Adrenal gland (tissue), 9 donors: ENCODE measurements at regions not wholly inside any gene's neighbourhood (a gene's known extent, or its start where the extent isn't known, plus 50 kb on each side); places are given as distances from the start of the nearest gene placed in this dataset.

Experiments used
- DNase-seq, 7 donors: peaks; one replicate each; pipeline ENCODE4 v3.0.0-alpha.2; 2019 to 2020
- H3K27ac ChIP-seq, 5 donors: fragments of 200-600 bp; sonication (generic) in 4 of 5; 1 replicate in 3 of 5; 2 replicates in 2 of 5; pipeline versions ENCODE4 v1.5.1 to v1.8.0; 2016 to 2020; ENCODE audit warnings: mild to moderate bottlenecking in 1 of 5
- H3K27me3 ChIP-seq: fragments of 200-600 bp; 2 replicates; pipeline ENCODE4 v1.8.0; 2021
- H3K36me3 ChIP-seq, 2 donors: fragments of 200-600 bp; replicated peaks in 1 of 2; 1 replicate in 1 of 2; 2 replicates in 1 of 2; pipeline versions ENCODE4 v1.5.1 to v1.8.0; 2018 to 2022
- H3K4me1 ChIP-seq, 2 donors: fragments of 200-600 bp; replicated peaks in 1 of 2; 1 replicate in 1 of 2; 2 replicates in 1 of 2; pipeline versions ENCODE4 v1.5.1 to v1.8.0; 2018 to 2021
- H3K4me3 ChIP-seq, 4 donors: fragments of 200-600 bp; sonication (generic) in 3 of 4; one replicate each; pipeline ENCODE4 v1.5.1; 2016 to 2018
- H3K9me3 ChIP-seq, 3 donors: fragments of 200-600 bp; sonication (generic) in 1 of 3; replicated peaks in 1 of 3; 1 replicate in 2 of 3; 2 replicates in 1 of 3; pipeline versions ENCODE4 v1.5.1 to v1.8.0; 2016 to 2021
- POLR2A ChIP-seq, 2 donors: fragments of 450-650 bp; IDR thresholded peaks; one replicate each; pipeline ENCODE4 v1.6.1; 2017; ENCODE audit warnings: antibody characterized with exemption in 2 of 2, mild to moderate bottlenecking in 2 of 2, moderate library complexity in 1 of 2
- WGBS, 4 donors: extraction: QIAGEN DNeasy Blood & Tissue Kit in 2 of 4; methylation state at CpG; one replicate each; pipeline versions ENCODE4 v1.1.5 to v1.1.7; 2013 to 2017; 5-methylcytosine and 5-hydroxymethylcytosine counted together
- intact Hi-C, 2 donors: fragments of 100-400 bp; cut with DNase I; formaldehyde crosslinking; loops; one replicate each; pipeline versions ENCODE4 v1.14.1 to v1.15.0; 2022 to 2023
- TF ChIP-seq, protein P1 (sequence below), 6 experiments: fragments of 450-650 bp in 4 of 6; fragments of 200-600 bp in 2 of 6; sonication (generic) in 1 of 6; IDR thresholded peaks; 1 replicate in 5 of 6; 2 replicates in 1 of 6; pipeline versions ENCODE4 v1.5.1 to v1.8.0; 2016 to 2021; ENCODE audit warnings: antibody characterized with exemption in 6 of 6, mild to moderate bottlenecking in 2 of 6, moderate library complexity in 1 of 6
- donor health status: healthy with polysubstance abuse.
- donor health status: Bipolar disorder and iron deficiency.
- donor health status: DM: yes; HTN: yes; CAD: no.
- donor health status: DM: no; HTN: no; CAD: no.
- donor health status: DM: no; HTN: no; CAD: no.

DNA sequence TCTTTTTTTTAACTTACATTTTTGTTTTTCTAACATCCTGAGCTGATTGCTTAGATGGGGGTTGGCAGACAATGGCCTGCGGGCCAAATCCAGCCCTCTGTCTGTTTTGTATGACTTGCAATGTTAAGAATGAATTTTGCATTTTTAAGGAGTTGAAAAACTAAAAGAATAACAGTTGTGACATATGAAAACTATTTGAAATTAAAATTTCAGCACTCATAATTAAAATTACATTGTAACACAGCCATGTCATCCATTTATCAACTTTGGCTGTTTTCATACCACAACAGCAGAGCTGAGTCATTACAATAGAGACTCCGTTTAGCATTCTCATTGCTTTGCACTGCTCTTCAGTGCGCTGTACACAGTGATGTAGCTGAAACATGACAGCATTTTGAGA, 94.1 kb upstream of the MC4R start:
- Histone ChIP-seq H3K36me3 (no peaks in the 10 kb centered on the region), H3K27me3 (no peaks in the 10 kb centered on the region), H3K4me3 (no peak overlapping the region), H3K27ac (no peak overlapping the region), H3K4me1 (no peaks in the 10 kb centered on the region), H3K9me3 (no peaks in the 10 kb centered on the region)
- DNase-seq, result no peak
- WGBS, 4 donors, result 73 to 83% (median 82%) methylated on average over 3 of the region's 3 CpGs
- TF ChIP-seq, protein P1, sequence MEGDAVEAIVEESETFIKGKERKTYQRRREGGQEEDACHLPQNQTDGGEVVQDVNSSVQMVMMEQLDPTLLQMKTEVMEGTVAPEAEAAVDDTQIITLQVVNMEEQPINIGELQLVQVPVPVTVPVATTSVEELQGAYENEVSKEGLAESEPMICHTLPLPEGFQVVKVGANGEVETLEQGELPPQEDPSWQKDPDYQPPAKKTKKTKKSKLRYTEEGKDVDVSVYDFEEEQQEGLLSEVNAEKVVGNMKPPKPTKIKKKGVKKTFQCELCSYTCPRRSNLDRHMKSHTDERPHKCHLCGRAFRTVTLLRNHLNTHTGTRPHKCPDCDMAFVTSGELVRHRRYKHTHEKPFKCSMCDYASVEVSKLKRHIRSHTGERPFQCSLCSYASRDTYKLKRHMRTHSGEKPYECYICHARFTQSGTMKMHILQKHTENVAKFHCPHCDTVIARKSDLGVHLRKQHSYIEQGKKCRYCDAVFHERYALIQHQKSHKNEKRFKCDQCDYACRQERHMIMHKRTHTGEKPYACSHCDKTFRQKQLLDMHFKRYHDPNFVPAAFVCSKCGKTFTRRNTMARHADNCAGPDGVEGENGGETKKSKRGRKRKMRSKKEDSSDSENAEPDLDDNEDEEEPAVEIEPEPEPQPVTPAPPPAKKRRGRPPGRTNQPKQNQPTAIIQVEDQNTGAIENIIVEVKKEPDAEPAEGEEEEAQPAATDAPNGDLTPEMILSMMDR (IDR thresholded peaks at IDR 0.05), result no peak
- TF ChIP-seq POLR2A (IDR thresholded peaks at IDR 0.05), result no peak
- intact Hi-C loops, result no loop called here

DNA sequence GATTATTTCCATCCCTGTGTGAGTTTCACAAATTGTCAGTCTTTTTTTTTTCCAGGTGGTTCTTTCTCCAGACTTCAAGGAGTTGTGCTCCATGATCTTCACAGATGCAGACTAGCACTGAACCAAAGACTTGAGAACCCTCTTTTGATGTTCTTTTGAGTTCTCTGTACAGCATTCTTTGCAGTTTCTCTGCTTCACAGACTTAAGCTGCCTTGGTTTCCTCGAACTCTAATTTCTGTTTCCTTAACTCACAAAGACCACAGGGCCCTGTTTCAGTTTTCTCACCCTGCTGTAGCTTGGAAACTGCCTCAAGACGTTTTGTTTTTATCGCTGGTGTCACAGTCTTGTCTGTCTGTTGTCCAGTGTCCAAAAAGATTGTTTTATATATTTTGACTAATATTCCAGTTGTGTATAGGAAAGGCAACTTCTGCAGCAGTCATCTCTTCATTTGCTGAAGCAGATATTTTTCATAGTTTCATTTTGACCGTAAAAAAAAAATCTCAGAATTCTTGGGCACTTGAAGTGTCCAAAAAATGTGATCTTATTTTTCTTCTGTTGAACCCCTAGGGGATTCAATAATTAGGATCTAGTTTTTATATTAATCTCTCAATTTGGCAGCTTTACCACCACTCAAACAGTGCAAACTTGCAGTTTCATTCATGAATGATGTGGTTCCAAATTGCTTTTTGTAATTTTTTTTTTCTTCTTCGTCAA, 97.0 kb upstream of the MC4R start:
- Histone ChIP-seq H3K27ac (no peak overlapping the region), H3K36me3 (no peaks in the 10 kb centered on the region), H3K4me1 (no peaks in the 10 kb centered on the region), H3K4me3 (no peak overlapping the region), H3K27me3 (no peaks in the 10 kb centered on the region), H3K9me3 (no peaks in the 10 kb centered on the region)
- intact Hi-C loops, result no loop called here
- DNase-seq, result no peak
- TF ChIP-seq, protein P1 (IDR thresholded peaks at IDR 0.05), result no peak
- TF ChIP-seq POLR2A (IDR thresholded peaks at IDR 0.05), result no peak
- 38 to 48% (median 45%) methylated on average over 5 of the region's 5 CpGs for WGBS, 4 donors

DNA sequence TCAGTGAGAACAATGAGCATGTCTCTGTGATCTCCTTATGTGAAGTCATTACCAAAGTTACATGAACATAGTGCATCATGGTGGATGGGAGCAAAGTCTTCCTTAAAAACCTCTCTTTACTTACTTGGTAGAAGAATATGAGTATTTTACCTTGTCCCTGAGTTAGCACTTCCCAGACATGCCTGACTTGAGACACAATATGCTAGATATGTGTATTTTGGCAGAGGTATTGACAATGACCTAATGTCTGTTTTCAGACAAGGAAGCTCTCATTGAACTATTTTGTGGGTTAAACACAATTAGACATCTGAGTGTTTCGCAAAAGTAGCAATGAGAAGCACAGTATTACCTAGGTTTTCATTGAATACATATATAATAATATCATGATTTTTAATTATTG, 99.1 kb upstream of the MC4R start:
- no peak for DNase-seq
- H3K36me3 ChIP-seq, result no peaks in the 10 kb centered on the region
- no peaks in the 10 kb centered on the region for H3K9me3 ChIP-seq
- TF ChIP-seq, protein P1 (IDR thresholded peaks at IDR 0.05), result no peak
- TF ChIP-seq POLR2A (IDR thresholded peaks at IDR 0.05), result no peak
- no peak overlapping the region for H3K27ac ChIP-seq
- no peaks in the 10 kb centered on the region for H3K4me1 ChIP-seq
- H3K27me3 ChIP-seq, result no peaks in the 10 kb centered on the region
- no peak overlapping the region for H3K4me3 ChIP-seq
- intact Hi-C loops, result no loop called here
- WGBS, 4 donors, result 36 to 84% (median 82%) methylated on average over 1 of the region's 1 CpG

DNA sequence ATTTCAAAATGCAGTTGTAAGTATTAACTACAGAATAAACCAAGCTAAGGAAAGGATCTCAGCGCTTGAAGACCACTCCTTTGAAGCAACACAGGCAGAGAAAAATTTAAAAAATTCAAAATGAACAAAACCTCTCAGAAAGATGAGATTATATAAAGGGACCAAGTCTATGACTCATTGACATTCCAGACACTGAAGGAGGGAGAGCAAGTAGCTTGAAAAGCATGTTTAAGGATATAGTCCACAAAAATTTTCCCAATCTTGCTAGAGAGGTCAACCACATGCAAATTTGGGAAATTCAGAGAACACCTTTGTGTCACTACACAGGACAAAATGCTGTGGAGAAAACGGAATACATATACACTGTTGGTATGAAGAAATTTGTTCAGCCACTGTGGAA, 112.6 kb upstream of the MC4R start:
- Histone ChIP-seq H3K27me3 (no peaks in the 10 kb centered on the region), H3K36me3 (no peaks in the 10 kb centered on the region), H3K4me3 (no peak overlapping the region), H3K4me1 (no peaks in the 10 kb centered on the region), H3K27ac (no peak overlapping the region), H3K9me3 (no peaks in the 10 kb centered on the region)
- no peak for DNase-seq
- TF ChIP-seq, protein P1 (IDR thresholded peaks at IDR 0.05), result no peak
- no peak for TF ChIP-seq POLR2A (IDR thresholded peaks at IDR 0.05)
- 72 to 82% (median 79%) methylated on average over 2 of the region's 2 CpGs for WGBS, 4 donors
- intact Hi-C loops, result no loop called here
